Adrenal gland (tissue), 5 donors: ENCODE measurements at regions not wholly inside any gene's neighbourhood (a gene's known extent, or its start where the extent isn't known, plus 50 kb on each side); places are given as distances from the start of the nearest gene placed in this dataset.

Experiments
- CTCF ChIP-seq, 6 experiments: fragments of 450-650 bp in 4 of 6; fragments of 200-600 bp in 2 of 6; sonication (generic) in 1 of 6; IDR thresholded peaks; 1 replicate in 5 of 6; 2 replicates in 1 of 6; pipeline versions ENCODE4 v1.5.1 to v1.8.0; 2016 to 2021; ENCODE audit warnings: antibody characterized with exemption in 6 of 6, mild to moderate bottlenecking in 2 of 6, moderate library complexity in 1 of 6
- POLR2A ChIP-seq, 2 donors: fragments of 450-650 bp; IDR thresholded peaks; one replicate each; pipeline ENCODE4 v1.6.1; 2017; ENCODE audit warnings: antibody characterized with exemption in 2 of 2, mild to moderate bottlenecking in 2 of 2, moderate library complexity in 1 of 2
- donor health status: DM: no; HTN: no; CAD: no.

- TF ChIP-seq POLR2A (IDR thresholded peaks at IDR 0.05) (no peak), CTCF (IDR thresholded peaks at IDR 0.05) (no peak)
These were observed 61.8 kb downstream of the MRPL57 start for GRCh38 chr13:21238267-21238666.
